Stimulated activated CD8-positive, alpha-beta memory T cell treated with anti-CD3 and anti-CD28 coated beads, Interleukin-12 subunit alpha, Interleukin-12 subunit beta, amount 100 ng/mL, for 1 hour (primary cell): ENCODE measurements at regions not wholly inside any gene's neighbourhood (a gene's known extent, or its start where the extent isn't known, plus 50 kb on each side); places are given as distances from the start of the nearest gene placed in this dataset.
"Not testable (repeated sequence)": the region's sequence is repeated elsewhere in the genome, so short reads cannot be mapped to it uniquely, and the experiment has no call there.

Source experiments
- DNase-seq: peaks from one replicate; pipeline ENCODE4 v3.0.0-alpha.2; 2020; ENCODE audit warnings: low read depth

- DNase-seq = no peak
Measured at GRCh38 chr6:156450421-156450820, 326.8 kb upstream of the ARID1B start.

- no peak for DNase-seq
Measured at GRCh38 chr6:156449569-156449968, 327.6 kb upstream of the ARID1B start.

- DNase-seq = no peak
Measured at GRCh38 chr6:156449128-156449527, 328.1 kb upstream of the ARID1B start.

- DNase-seq = no peak
Measured at GRCh38 chr6:156448579-156448978, 328.6 kb upstream of the ARID1B start.

- DNase-seq = no peak
Measured at GRCh38 chr6:156440688-156441087, 336.5 kb upstream of the ARID1B start.

GRCh38 chr6:156438350-156438923, 338.7 kb upstream of the ARID1B start:
- no peak for DNase-seq

GRCh38 chr6:156437121-156437879, 339.9 kb upstream of the ARID1B start:
- DNase-seq = no peak

GRCh38 chr6:156434795-156435190, 342.4 kb upstream of the ARID1B start:
- no peak for DNase-seq

- DNase-seq = no peak
Measured at GRCh38 chr6:156434049-156434794, 343.0 kb upstream of the ARID1B start.

GRCh38 chr6:156432543-156432942, 344.6 kb upstream of the ARID1B start:
- no peak for DNase-seq

- no peak for DNase-seq
Measured at GRCh38 chr6:156430386-156430785, 346.8 kb upstream of the ARID1B start.

GRCh38 chr6:156427345-156427744, 349.8 kb upstream of the ARID1B start:
- DNase-seq = no peak

- no peak for DNase-seq
Measured at GRCh38 chr6:156425359-156426020, 351.7 kb upstream of the ARID1B start.

GRCh38 chr6:156423829-156424228, 353.3 kb upstream of the ARID1B start:
- DNase-seq = no peak

- DNase-seq = no peak
Measured at GRCh38 chr6:156423075-156423474, 354.1 kb upstream of the ARID1B start.

- DNase-seq = no peak
Measured at GRCh38 chr6:156421933-156422332, 355.2 kb upstream of the ARID1B start.

- not testable (repeated sequence) for DNase-seq
Measured at GRCh38 chr6:156421301-156421700, 355.9 kb upstream of the ARID1B start.

GRCh38 chr6:156420172-156420993, 356.8 kb upstream of the ARID1B start:
- no peak for DNase-seq

- DNase-seq = no peak
Measured at GRCh38 chr6:156419594-156419993, 357.6 kb upstream of the ARID1B start.

GRCh38 chr6:156418253-156418652, 358.9 kb upstream of the ARID1B start:
- DNase-seq = no peak

- DNase-seq = no peak
Measured at GRCh38 chr6:156416391-156416790, 360.8 kb upstream of the ARID1B start.

- no peak for DNase-seq
Measured at GRCh38 chr6:156413154-156413553, 364.0 kb upstream of the ARID1B start.
